OCI-LY3 (cell line): ENCODE measurements at regions not wholly inside any gene's neighbourhood (a gene's known extent, or its start where the extent isn't known, plus 50 kb on each side); places are given as distances from the start of the nearest gene placed in this dataset.

Experiments used
- CTCF ChIP-seq: fragments of 200-600, 300-600 bp; sonication (generic); IDR thresholded peaks from 2 replicates; pipeline ENCODE4 v1.5.1; 2014; ENCODE audit warnings: antibody characterized with exemption, low read length, low read depth
- EZH2phosphoT487 ChIP-seq: fragments of 200-600 bp; shearing (Covaris generic); IDR thresholded peaks from 2 replicates; pipeline ENCODE4 v1.6.1; 2018; ENCODE audit warnings: antibody characterized with exemption, mixed run types, low read depth

GRCh38 chr12:42812871-42813270 is 223.3 kb upstream of the PRICKLE1 start:
- TF ChIP-seq CTCF (no peak), EZH2phosphoT487 (no peak)
